Upper lobe of left lung (tissue), 4 donors: ENCODE measurements at regions not wholly inside any gene's neighbourhood (a gene's known extent, or its start where the extent isn't known, plus 50 kb on each side); places are given as distances from the start of the nearest gene placed in this dataset.

Source experiments
- POLR2A ChIP-seq, 4 donors: fragments of 450-650 bp; IDR thresholded peaks; one replicate each; pipeline ENCODE4 v1.5.1; 2016 to 2017; ENCODE audit warnings: antibody characterized with exemption in 4 of 4, mild to moderate bottlenecking in 2 of 4
- POLR2AphosphoS5 ChIP-seq, 2 donors: sonication (generic); formaldehyde crosslinking; IDR thresholded peaks; one replicate each; pipeline ENCODE4 v1.5.1; 2017; ENCODE audit warnings: antibody characterized with exemption in 2 of 2
- TF ChIP-seq, protein P1 (sequence below), 6 experiments: fragments of 450-650 bp in 4 of 6; fragments of 200-600 bp in 2 of 6; sonication (generic) in 2 of 6; IDR thresholded peaks; one replicate each; pipeline ENCODE4 v1.5.1; 2016 to 2019; ENCODE audit warnings: antibody characterized with exemption in 6 of 6

DNA sequence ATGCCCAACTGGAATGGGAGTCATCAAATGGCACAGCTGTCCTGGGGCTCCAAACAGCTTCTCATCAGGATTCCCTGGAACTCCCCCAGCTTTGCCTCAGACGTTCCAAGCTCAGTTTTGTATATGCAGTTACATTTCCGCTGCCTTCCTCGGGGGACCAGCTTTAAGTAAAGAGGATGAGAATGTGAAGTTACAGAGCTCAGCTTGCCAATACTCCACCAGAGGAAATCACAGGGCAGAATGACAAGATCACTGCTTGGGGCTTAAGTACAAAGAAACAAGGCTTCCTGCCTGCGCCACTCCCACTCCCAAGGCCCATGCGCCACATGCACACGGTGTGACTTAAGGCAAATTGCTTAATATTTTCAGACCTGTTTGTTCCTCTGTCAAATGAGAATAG lies 272.4 kb upstream of the CDH11 start:
- TF ChIP-seq, protein P1, sequence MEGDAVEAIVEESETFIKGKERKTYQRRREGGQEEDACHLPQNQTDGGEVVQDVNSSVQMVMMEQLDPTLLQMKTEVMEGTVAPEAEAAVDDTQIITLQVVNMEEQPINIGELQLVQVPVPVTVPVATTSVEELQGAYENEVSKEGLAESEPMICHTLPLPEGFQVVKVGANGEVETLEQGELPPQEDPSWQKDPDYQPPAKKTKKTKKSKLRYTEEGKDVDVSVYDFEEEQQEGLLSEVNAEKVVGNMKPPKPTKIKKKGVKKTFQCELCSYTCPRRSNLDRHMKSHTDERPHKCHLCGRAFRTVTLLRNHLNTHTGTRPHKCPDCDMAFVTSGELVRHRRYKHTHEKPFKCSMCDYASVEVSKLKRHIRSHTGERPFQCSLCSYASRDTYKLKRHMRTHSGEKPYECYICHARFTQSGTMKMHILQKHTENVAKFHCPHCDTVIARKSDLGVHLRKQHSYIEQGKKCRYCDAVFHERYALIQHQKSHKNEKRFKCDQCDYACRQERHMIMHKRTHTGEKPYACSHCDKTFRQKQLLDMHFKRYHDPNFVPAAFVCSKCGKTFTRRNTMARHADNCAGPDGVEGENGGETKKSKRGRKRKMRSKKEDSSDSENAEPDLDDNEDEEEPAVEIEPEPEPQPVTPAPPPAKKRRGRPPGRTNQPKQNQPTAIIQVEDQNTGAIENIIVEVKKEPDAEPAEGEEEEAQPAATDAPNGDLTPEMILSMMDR (IDR thresholded peaks at IDR 0.05) = no peak
- TF ChIP-seq POLR2AphosphoS5 (IDR thresholded peaks at IDR 0.05) (no peak), POLR2A (IDR thresholded peaks at IDR 0.05) (no peak)
